ENCODE measurements at regions not wholly inside any gene's neighbourhood (a gene's known extent, or its start where the extent isn't known, plus 50 kb on each side); places are given as distances from the start of the nearest gene placed in this dataset.

GRCh38 chr3:46124216-46125177, 83.6 kb downstream of the CCR1 start:
- ChIA-PET POLR2A (no interaction called here), CTCF (interaction anchor here (1.1 kb wide), 1 partner anchor 47 kb away, joined by 3 read pairs; no protein-coding TSS in a partner anchor)
- TF ChIP-seq CTCF (IDR thresholded peaks at IDR 0.05; ENCODE audit: control extremely low read depth, extremely low read depth, low read depth, missing control alignments) = no peak
- no peak for DNase-seq (ENCODE audit: extremely low spot score)

GRCh38 chr3:46123646-46124045, 84.5 kb downstream of the CCR1 start:
- ChIA-PET POLR2A (no interaction called here), CTCF (interaction anchor here (1.1 kb wide), 1 partner anchor 46 kb away, joined by 3 read pairs; no protein-coding TSS in a partner anchor)
- no peak for TF ChIP-seq CTCF (IDR thresholded peaks at IDR 0.05; ENCODE audit: control extremely low read depth, extremely low read depth, low read depth, missing control alignments)
- no peak for DNase-seq (ENCODE audit: extremely low spot score)

GRCh38 chr3:46122091-46122490, 86.0 kb downstream of the CCR1 start:
- no peak for DNase-seq (ENCODE audit: extremely low spot score)
- POLR2A ChIA-PET = no interaction called here
- CTCF ChIA-PET = interaction anchor here (0.8 to 1.1 kb wide), 3 partner anchors 11 to 62 kb away, joined by 3 read pairs; no protein-coding TSS in a partner anchor
- no peak for TF ChIP-seq CTCF (IDR thresholded peaks at IDR 0.05; ENCODE audit: control extremely low read depth, extremely low read depth, low read depth, missing control alignments)

GRCh38 chr3:46120983-46121382, 87.1 kb downstream of the CCR1 start:
- no peak for DNase-seq (ENCODE audit: extremely low spot score)
- TF ChIP-seq CTCF (IDR thresholded peaks at IDR 0.05; ENCODE audit: control extremely low read depth, extremely low read depth, low read depth, missing control alignments) = no peak
- CTCF ChIA-PET = no interaction called here
- POLR2A ChIA-PET = no interaction called here

GRCh38 chr3:46119709-46120498, 88.2 kb downstream of the CCR1 start:
- TF ChIP-seq CTCF (IDR thresholded peaks at IDR 0.05; ENCODE audit: control extremely low read depth, extremely low read depth, low read depth, missing control alignments) = no peak
- no peak for DNase-seq (ENCODE audit: extremely low spot score)
- POLR2A ChIA-PET = no interaction called here
- CTCF ChIA-PET = no interaction called here

- ChIA-PET CTCF (no interaction called here), POLR2A (no interaction called here)
- DNase-seq (ENCODE audit: extremely low spot score) = no peak
Measured at GRCh38 chr3:46119253-46119652, 88.9 kb downstream of the CCR1 start.

More at GRCh38 chr3:46119253-46119652, 88.9 kb downstream of the CCR1 start:
- TF ChIP-seq CTCF (IDR thresholded peaks at IDR 0.05; ENCODE audit: control extremely low read depth, extremely low read depth, low read depth, missing control alignments) = no peak
